Stimulated activated CD4-positive, alpha-beta T cell treated with anti-CD3 and anti-CD28 coated beads, TNF-alpha, amount 100 ng/mL, for 1 hour (primary cell): ENCODE measurements at regions not wholly inside any gene's neighbourhood (a gene's known extent, or its start where the extent isn't known, plus 50 kb on each side); places are given as distances from the start of the nearest gene placed in this dataset.

Experiments used
- DNase-seq, 3 donors: peaks; one replicate each; pipeline ENCODE4 v3.0.0-alpha.2; 2020; ENCODE audit warnings: low read depth in 3 of 3, low spot score in 1 of 3

DNA sequence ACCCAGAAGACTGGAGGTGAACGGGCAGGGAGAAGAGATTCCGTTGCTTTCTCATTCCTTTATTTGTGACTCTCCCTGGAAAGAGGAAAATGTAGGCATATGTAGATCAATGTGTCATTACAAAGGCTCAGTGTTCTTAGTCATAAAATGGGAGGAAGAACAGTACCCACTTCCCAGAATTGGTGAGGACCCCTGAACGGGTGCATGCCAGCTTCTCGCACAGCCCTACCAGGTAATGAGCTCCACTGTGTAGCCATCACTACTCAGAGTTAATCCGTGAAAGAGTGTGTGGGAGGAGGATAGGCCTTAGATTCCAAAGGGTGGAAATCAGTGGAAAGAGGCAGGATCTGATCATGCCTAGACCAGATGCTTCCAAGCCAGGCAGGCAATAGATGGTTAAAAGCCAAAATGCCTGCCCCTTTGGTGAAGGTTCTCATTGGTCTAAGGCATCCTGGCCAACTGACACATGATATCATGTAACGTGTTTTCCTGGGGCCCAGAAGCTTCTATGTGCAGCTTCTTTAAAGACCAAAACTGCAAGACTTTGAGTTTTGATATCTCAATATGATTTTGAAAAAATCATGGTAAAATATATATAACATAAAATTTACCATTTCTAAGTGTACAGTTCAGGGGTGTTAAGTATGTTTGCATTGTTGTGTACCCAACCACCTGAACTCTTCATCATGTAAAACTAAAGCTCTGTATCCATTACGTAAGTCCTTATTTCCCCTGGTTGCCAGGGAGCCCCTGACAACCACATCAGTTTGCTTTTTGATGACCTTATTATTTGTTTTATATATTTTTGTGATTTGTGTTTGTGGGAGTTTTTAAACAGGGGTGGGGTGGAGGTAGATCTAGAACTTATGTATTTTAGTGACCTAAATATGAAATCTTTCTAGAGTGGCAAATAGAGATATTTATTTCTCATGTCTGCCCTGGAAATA is 402.2 kb upstream of the CFAP20DC start:
- no peak for DNase-seq

DNA sequence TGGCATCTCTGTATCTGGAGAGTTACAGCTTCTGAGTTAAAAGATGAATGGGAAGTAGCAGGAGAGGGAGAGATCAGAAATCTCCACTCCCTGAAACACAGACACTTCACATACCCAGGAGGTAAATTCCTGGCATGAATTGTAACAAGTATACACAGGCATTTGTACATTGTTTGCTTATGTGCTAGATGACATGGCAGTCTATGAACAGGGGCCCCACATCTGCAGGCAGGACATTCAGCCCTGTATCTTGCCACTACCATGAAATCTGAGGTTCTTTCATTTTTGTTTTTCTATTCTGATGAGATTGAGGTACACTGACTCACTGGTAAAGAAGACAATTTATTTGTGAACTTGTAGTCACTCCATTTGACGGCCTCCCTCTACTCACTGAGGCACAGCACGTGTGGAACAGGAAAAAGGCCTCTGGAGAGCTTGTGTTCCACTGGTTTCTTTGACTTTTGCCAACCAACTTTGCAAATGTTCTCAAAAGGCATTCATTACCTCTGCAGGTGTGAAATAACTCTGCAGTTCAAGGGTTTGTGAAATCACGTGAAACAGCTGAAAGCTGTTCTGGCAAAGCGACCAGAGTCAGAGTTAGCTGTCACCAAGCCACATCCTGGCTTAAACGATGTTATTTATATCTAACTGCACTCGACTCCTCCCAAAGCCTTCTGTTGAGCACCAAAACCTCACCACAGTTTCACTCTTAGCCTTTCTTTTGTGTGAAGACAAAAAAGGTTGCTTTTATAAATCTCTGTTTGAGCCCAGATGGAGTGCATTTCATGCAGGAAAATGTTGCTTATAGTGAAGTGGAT is 401.3 kb upstream of the CFAP20DC start:
- DNase-seq = peak; percentile 10 to 39 (median 19)

- DNase-seq = no peak
Observed at GRCh38 chr3:59450437-59450836, 400.6 kb upstream of the CFAP20DC start.

DNA sequence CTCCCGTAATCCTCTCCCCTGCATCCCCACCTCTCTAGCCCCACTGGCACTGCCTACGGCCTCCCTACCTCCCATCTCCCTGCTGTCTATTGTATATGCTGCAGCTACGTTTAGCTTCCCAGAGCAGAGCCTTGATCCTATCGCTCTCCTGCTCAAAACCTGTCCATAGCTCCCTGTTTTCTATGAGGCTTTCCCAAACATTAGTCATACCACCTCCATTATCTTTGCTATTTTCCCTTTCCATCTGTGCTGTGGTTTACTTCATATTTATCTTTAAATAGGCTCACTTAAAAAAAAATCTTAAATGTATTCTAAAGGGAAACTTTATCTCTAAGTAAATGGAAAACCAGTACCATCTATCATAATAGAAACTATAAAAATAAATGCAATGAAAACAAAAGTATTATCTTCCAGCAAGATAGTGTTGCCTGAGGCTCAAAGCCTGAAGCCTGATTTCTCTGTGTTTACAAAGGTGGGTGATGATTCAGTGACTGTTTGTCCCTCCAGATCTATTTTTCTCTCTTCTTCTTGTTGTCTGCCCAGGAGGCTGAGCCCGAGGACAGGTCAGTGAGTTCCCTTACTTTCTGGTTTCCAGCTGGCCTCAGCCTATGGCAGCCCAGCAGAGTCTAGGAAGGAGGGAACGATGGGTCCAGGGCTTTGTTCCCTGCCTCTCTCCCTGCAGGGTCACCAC is 397.1 kb upstream of the CFAP20DC start:
- DNase-seq = no peak

DNA sequence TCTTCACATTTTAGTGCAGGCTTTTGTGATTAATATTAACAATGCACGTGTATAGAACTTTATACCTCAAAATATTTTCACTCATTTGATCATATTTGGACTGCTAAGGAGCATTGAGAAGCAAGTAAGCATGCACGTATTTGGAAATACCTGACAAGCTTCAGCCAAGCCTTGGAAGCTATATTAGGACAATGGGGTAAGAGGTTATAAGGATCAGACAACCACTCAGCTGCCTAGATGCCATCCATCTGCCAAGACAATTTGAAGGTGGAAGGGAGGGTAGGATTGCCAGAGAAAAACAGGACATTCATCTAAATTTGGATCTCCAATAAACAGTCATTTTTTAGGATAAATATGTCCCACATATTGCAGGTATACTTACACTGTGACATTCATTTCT is 394.9 kb upstream of the CFAP20DC start:
- DNase-seq = no peak

GRCh38 chr3:59444294-59444671 is 394.5 kb upstream of the CFAP20DC start:
- no peak for DNase-seq

GRCh38 chr3:59443618-59444293 is 393.9 kb upstream of the CFAP20DC start:
- no peak for DNase-seq

DNA sequence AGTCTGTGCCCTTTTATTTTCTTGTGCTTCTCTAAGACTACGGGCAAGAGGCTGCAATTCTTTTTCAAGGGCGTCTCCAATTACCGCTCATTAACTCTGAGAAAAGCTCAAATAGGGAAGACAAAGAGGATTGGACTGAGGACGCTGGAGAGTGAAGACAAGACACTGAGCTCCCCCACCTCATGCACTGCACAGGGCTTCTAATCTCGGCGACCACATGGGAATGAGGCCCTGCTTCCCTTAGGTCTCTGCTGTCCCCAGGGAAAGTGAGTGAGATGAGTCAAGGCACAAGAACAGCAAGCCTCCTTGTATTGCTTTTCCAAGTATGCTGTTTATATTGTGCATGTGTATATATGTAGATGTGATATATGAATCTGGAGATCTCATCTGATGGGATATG is 392.2 kb upstream of the CFAP20DC start:
- DNase-seq = no peak

- DNase-seq = no peak
Observed at GRCh38 chr3:59440285-59441028, 390.6 kb upstream of the CFAP20DC start.

DNA sequence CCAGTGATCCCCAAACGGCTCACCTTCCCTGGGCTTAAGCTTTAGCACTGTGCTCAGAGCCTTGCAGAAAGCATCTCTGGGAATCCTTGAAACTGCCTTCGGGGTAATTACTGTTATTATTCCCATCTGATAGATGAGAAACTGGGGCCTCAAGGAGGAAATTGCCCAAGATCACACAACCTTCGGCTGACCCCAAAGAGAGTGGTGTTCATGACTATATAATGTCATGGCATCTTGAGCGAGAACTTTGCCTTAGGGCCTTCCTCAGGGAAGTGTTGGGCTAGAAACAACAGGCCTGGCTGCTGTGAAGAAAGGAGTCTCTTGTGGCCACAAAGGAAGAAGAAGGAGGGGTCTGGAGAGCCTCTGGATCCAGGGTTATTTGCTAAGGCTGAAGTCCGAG is 388.7 kb upstream of the CFAP20DC start:
- DNase-seq = no peak

DNA sequence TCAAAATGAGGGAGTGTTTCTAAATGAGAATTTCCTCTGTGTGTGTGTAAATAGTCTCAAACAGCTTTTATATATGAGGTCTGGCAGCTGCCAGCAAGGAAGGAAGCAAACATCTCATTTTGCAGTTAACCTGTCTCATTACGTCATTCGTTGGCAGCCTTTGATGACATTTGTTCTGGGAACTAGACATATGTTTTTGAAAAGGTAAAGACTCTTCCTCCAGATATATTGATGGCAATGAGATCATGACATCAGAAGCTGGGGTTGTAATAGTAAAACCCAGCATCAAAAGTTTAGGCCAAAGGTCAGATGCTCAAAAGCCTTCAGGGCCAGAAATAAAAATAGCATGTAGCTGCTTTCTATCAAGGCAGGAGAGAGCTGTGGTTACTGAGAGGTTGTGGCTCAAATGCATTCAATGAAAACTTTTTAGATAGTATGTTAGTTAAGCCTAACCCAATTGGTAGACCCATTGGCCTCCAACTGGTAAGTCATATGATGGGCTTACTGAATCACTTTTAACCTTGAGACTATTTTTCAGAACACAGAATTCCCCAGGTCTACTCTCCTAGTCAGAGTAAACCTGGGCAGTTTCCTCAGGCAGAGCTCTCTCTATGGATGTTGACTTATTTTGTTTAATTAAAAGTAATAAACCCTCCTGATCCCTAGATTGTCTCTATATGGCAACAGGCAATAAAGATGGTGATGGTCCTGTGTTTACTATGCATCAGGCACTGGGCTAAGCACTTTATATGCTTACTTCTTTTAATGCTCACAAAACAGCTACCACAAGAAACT is 386.5 kb upstream of the CFAP20DC start:
- DNase-seq = no peak

GRCh38 chr3:59433546-59433945 is 383.7 kb upstream of the CFAP20DC start:
- DNase-seq = no peak

- no peak for DNase-seq
Observed at GRCh38 chr3:59432665-59433064, 382.8 kb upstream of the CFAP20DC start.

DNA sequence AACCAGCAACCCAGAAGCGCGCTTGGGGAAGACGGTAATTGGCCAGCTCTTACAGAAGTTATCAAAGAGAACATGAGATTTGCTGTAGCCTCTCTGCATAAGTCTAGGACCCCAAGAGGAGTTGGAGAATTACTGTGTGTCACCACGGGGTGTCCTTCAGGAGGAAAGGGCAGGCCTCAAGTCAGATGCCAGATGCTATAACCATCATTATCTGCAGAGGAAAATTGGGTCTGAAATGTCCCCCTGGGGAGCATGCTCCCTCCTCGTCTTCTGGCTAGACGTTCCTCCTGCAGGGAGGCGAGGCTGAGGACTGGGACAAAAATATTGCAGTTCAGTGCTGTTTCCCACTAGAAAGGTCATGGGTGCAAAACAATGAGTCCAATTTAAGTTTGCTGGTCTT is 380.5 kb upstream of the CFAP20DC start:
- DNase-seq = no peak

DNA sequence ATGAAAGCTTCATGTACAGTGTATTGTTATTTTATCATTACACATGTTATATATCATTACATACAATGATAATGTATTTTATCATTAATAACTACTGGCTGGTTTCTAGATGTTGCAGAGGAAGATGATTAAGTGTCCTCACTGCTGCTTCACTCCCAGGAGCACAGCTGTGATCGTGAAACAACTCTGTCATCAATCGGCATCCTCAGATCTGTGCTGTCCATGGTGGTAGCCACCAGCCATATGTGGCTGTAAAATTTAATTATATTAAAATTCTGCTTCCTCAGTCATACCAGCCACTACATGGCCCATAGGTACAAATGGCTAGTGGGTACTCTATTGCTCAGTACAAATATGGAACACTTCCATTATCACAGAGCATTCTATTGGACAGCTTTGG is 379.4 kb upstream of the CFAP20DC start:
- no peak for DNase-seq

GRCh38 chr3:59426821-59427565 is 377.2 kb upstream of the CFAP20DC start:
- no peak for DNase-seq

DNA sequence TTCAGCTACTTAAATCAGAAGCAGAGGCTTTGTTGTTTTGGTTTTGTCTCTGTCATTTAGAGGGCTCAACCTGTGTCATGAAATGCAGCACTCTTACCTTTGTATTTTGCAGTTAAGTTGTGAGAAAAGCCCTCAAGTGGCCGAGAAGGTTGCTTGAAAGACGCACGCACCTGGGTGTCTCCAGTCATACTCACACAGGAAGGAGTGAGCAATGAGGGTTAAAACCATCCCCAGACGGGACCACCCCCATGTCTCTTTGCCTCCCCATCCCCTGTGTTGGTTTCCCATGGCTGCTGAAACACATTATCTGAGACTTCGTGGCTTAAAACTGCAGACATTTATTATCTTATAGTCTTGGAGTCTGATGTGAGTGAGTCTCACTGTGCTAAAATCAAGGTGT is 376.1 kb upstream of the CFAP20DC start:
- DNase-seq = peak in 1 of 3 donors; percentile 17

DNA sequence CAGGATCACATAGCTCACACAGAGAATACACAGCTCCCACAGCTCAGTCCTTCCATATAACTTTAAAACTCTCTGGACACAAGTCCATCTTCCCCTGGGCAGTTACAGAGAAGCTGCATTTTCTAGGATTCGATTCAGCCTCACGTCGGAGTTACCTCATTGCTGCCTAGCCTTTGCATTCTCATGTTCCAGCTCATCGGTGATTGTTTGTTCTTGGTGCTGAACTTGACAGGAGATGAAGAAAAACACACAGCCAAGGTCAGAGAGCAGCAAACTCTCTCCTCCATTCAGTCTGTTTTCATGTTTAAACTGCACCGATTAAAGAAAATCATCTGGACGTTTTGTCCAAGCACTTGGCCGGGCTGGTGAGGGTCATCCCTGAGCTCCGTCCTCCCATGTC is 375.5 kb upstream of the CFAP20DC start:
- no peak for DNase-seq
